Osteocyte (in vitro differentiated cells): ENCODE measurements at regions not wholly inside any gene's neighbourhood (a gene's known extent, or its start where the extent isn't known, plus 50 kb on each side); places are given as distances from the start of the nearest gene placed in this dataset.
A peak's percentile ranks its signal among the peaks of the same experiment; 100 is the strongest.

Experiments
- DNase-seq: peaks from one replicate; pipeline ENCODE4 v3.0.0; 2021; ENCODE audit warnings: mixed read lengths; ENCODE audit not compliant: unreplicated experiment; ENCODE audit errors: extremely low spot score
- H3K27ac Mint-ChIP-seq: one replicate; pipeline ENCODE4 v1.8.0; 2021; ENCODE audit warnings: mild to moderate bottlenecking, mixed read lengths; ENCODE audit not compliant: unreplicated experiment
- H3K27me3 Mint-ChIP-seq: one replicate; pipeline ENCODE4 v1.8.0; 2021; ENCODE audit warnings: mixed read lengths; ENCODE audit not compliant: unreplicated experiment
- H3K36me3 Mint-ChIP-seq: one replicate; pipeline ENCODE4 v1.8.0; 2021; ENCODE audit warnings: mixed read lengths; ENCODE audit not compliant: unreplicated experiment
- H3K4me1 Mint-ChIP-seq: one replicate; pipeline ENCODE4 v1.8.0; 2021; ENCODE audit warnings: mixed read lengths; ENCODE audit not compliant: unreplicated experiment
- H3K4me3 Mint-ChIP-seq: one replicate; pipeline ENCODE4 v1.8.0; 2021; ENCODE audit warnings: mild to moderate bottlenecking, moderate library complexity, mixed read lengths; ENCODE audit not compliant: unreplicated experiment
- H3K9me3 Mint-ChIP-seq: one replicate; pipeline ENCODE4 v1.8.0; 2021; ENCODE audit warnings: mixed read lengths; ENCODE audit not compliant: unreplicated experiment
- TF ChIP-seq, protein P1 (sequence below): fragments of 200-600 bp; sonication (generic); IDR thresholded peaks from 2 replicates; pipeline ENCODE4 v1.5.0; 2021; ENCODE audit warnings: antibody characterized with exemption, mild to moderate bottlenecking, moderate library complexity

DNA sequence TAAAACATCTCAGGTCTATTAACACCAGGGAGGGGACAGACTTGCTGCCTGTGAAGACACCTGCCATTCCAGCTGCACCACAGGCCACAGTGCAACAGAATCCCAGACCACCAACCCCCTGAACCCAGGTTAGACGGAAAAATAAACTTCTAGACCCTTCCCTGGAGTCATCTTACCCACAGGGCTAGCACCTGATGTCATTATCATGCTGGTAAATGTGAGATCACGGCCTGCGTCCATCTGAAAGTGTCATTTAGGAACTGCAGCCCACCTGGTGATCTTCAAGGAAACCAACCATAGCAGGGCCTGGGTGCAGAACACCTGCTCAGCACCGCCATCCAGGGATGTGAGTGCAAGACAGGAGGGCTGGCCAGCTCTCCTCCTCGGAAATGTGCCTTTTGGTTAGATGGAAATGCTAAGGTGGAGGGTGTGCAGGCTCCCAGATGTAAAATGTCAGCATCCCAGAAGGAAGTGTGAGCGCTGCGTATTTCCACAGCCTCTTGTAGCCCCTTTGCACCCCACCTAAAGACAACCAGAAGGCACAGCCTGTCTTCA lies 80.8 kb downstream of the PTGR3 start:
- DNase-seq = peak; percentile 67
- Mint-ChIP-seq H3K4me3 (no peak overlapping the region), H3K27ac (peak overlapping the region; percentile 15), H3K4me1 (peaks cover 27% of the 10 kb centered on the region), H3K27me3 (no peaks in the 10 kb centered on the region), H3K36me3 (no peaks in the 10 kb centered on the region), H3K9me3 (no peaks in the 10 kb centered on the region)
- TF ChIP-seq, protein P1, sequence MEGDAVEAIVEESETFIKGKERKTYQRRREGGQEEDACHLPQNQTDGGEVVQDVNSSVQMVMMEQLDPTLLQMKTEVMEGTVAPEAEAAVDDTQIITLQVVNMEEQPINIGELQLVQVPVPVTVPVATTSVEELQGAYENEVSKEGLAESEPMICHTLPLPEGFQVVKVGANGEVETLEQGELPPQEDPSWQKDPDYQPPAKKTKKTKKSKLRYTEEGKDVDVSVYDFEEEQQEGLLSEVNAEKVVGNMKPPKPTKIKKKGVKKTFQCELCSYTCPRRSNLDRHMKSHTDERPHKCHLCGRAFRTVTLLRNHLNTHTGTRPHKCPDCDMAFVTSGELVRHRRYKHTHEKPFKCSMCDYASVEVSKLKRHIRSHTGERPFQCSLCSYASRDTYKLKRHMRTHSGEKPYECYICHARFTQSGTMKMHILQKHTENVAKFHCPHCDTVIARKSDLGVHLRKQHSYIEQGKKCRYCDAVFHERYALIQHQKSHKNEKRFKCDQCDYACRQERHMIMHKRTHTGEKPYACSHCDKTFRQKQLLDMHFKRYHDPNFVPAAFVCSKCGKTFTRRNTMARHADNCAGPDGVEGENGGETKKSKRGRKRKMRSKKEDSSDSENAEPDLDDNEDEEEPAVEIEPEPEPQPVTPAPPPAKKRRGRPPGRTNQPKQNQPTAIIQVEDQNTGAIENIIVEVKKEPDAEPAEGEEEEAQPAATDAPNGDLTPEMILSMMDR = no peak

DNA sequence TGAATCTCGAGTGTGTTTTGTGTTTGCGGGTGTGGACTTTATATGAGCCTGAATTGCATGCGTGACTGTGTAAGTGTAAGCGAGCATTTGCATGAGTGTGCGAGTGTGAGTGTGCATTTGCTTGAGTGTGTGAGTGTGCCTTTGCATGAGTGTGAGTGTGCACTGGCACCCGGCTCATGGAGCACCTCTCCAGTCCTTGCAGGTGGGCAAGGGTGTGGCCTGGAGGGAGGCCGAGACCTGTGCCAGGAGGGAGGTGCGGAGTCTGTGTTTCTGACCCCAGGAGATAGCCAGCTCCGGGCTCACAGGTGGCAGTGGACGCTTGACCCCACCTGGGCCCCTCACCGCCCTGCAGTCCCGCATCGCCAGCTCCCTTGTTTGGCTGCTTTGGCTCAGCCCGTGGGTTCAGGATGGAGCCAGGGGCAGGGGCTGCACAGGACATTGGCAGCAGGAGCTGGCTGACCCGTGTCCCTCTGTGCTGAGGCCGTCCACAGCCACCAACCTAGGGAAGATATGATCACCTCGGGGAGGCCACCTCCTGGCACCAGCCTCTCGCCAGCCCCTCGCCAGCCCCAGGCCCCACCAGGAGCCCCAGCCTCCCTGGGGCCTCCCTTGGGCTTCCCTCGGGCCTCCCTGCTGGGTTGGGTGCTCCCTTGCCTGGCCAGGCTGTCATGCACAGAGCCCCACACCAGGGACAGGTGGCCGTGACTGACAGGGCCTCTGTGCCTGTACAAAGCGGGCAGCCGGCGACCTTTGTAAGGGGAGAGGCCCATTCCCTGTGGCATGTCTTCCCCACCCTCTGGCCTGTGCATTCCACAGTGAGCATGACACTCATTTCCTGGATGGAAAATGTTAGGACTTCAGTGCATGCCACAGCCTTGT lies 81.6 kb downstream of the PTGR3 start:
- peaks cover 27% of the 10 kb centered on the region for H3K4me1 Mint-ChIP-seq
- H3K9me3 Mint-ChIP-seq = no peaks in the 10 kb centered on the region
- TF ChIP-seq, protein P1 = no peak
- H3K27ac Mint-ChIP-seq = no peak overlapping the region
- no peak overlapping the region for H3K4me3 Mint-ChIP-seq
- H3K36me3 Mint-ChIP-seq = no peaks in the 10 kb centered on the region
- no peaks in the 10 kb centered on the region for H3K27me3 Mint-ChIP-seq
- DNase-seq = peak; percentile 83

DNA sequence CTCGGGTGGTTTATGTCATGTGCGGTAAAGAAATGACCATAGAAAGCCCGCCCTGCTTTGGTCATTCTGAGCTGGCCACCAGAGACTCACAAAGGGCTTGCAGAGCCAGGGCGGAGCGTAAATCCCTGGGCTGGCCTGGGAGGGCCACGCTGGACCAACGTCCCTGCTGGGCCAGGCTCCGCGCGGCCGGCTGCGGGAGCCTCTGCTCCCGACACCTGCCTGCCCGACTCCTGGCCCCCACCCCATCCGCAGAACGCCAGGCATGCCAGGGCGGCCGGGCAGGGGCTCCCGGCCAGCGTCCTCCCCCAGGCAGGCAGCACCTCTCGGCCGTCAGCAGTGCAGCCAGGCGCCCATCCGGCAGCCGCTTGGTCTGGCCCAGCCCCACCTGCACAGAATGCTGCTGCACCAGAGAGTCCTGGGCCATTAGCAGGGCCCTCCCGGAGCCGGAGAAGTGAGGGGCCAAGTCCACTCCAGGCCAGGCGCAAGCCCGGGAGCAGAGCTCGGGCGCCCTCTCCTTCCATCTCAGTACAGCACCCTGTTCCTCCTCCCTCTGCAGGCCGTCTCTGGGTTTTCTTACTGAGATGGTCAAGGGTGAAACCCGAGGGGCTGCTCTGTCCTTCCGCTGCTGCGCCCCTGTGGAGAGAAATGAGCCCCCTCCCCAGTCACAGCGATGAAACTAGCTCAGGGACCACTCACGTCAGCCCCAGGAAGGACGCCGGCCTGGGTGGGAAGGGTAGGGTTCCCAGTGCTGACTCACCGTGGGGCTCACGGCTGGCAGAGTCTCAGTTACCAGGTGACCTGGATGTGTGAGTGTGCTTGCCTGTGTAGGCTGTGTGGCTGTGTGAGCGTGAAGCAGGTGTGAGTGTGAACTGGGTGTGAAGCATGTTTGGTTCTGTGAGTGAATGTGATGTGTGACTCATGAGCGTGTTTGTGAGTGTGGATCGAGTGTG lies 83.3 kb downstream of the PTGR3 start:
- Mint-ChIP-seq H3K36me3 (no peaks in the 10 kb centered on the region), H3K9me3 (no peaks in the 10 kb centered on the region), H3K4me1 (peaks cover 13% of the 10 kb centered on the region), H3K4me3 (no peak overlapping the region), H3K27ac (no peak overlapping the region), H3K27me3 (peaks cover 3% of the 10 kb centered on the region)
- DNase-seq = peak; percentile 83
- TF ChIP-seq, protein P1 = no peak

DNA sequence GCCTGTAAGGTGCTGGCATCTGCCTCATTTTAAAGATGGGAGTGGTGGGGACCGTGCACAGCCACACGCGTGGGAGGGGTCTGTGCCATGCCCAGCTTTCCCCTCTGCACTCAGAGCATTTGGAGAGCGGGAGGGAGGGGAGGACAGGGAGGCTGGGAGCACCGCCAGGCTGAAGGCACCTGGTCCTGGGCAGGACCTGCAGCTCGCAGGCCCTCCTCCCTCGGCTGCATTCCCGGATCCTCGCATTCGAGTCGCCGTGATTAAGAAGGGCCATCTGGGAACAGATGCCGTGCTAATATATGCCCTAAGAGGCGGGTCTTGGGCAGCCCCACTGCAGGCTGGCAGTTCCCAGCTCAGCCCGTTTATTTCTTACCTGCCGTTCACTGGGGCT lies 84.0 kb downstream of the PTGR3 start:
- TF ChIP-seq, protein P1 = no peak
- peak; percentile 67 for DNase-seq
- Mint-ChIP-seq H3K36me3 (no peaks in the 10 kb centered on the region), H3K4me1 (peaks cover 10% of the 10 kb centered on the region), H3K4me3 (no peak overlapping the region), H3K9me3 (no peaks in the 10 kb centered on the region), H3K27ac (no peak overlapping the region), H3K27me3 (peaks cover 3% of the 10 kb centered on the region)
